H9 (cell line): ENCODE measurements at regions not wholly inside any gene's neighbourhood (a gene's known extent, or its start where the extent isn't known, plus 50 kb on each side); places are given as distances from the start of the nearest gene placed in this dataset.

Source experiments
- DNase-seq: peaks from one replicate; pipeline ENCODE4 v3.0.0-alpha.2; 2017
- H2AFZ ChIP-seq: one replicate; pipeline ENCODE4 v1.6.1; 2013; ENCODE audit warnings: mild to moderate bottlenecking, low read length, control low read depth, moderate library complexity
- H2AK5ac ChIP-seq: 2 replicates; pipeline ENCODE4 v1.6.1; 2013; ENCODE audit warnings: low read length, control low read depth, mixed read lengths; ENCODE audit not compliant: insufficient read length
- H2BK120ac ChIP-seq: one replicate; pipeline ENCODE4 v1.6.1; 2013; ENCODE audit warnings: low read depth, mild to moderate bottlenecking, low read length, control low read depth, inconsistent platforms; ENCODE audit not compliant: poor library complexity, severe bottlenecking
- H2BK12ac ChIP-seq: 2 replicates; pipeline ENCODE4 v1.6.1; 2013; ENCODE audit warnings: low read length, control low read depth, mixed read lengths, low read depth; ENCODE audit not compliant: insufficient read length
- H2BK15ac ChIP-seq: 2 replicates; pipeline ENCODE4 v1.6.1; 2013; ENCODE audit warnings: low read depth, low read length, control low read depth
- H2BK20ac ChIP-seq: one replicate; pipeline ENCODE4 v1.6.1; 2013; ENCODE audit warnings: low read depth, mild to moderate bottlenecking, low read length, control low read depth, inconsistent platforms; ENCODE audit not compliant: poor library complexity, severe bottlenecking
- H2BK5ac ChIP-seq: 2 replicates; pipeline ENCODE4 v1.6.1; 2013; ENCODE audit warnings: low read length, control low read depth, mixed read lengths; ENCODE audit not compliant: insufficient read length
- H3K14ac ChIP-seq: 2 replicates; pipeline ENCODE4 v1.6.1; 2013; ENCODE audit warnings: low read length, control low read depth; ENCODE audit not compliant: insufficient read depth
- H3K18ac ChIP-seq: 2 replicates; pipeline ENCODE4 v1.6.1; 2013; ENCODE audit warnings: low read depth, mild to moderate bottlenecking, mixed read lengths, low read length, control low read depth; ENCODE audit not compliant: insufficient read length
- H3K23ac ChIP-seq: 2 replicates; pipeline ENCODE4 v1.6.1; 2013; ENCODE audit warnings: low read length, control low read depth, mixed read lengths, low read depth; ENCODE audit not compliant: insufficient read length
- H3K23me2 ChIP-seq: 2 replicates; pipeline ENCODE4 v1.6.1; 2013; ENCODE audit warnings: low read depth, mild to moderate bottlenecking, mixed read lengths, low read length, control low read depth; ENCODE audit not compliant: insufficient read length, poor library complexity, severe bottlenecking
- H3K27ac ChIP-seq: 2 replicates; pipeline ENCODE4 v1.5.1; 2013; ENCODE audit warnings: low read length, control low read depth, mixed read lengths, low read depth; ENCODE audit not compliant: insufficient read length
- H3K27me3 ChIP-seq: 2 replicates; pipeline ENCODE4 v1.6.1; 2013; ENCODE audit warnings: low read length, control low read depth, inconsistent platforms; ENCODE audit not compliant: insufficient read depth
- H3K4ac ChIP-seq: 2 replicates; pipeline ENCODE4 v1.6.1; 2013; ENCODE audit warnings: low read depth, mild to moderate bottlenecking, control low read depth, inconsistent platforms, low read length, moderate library complexity
- H3K4me1 ChIP-seq: 2 replicates; pipeline ENCODE4 v1.6.1; 2013; ENCODE audit warnings: low read length, control low read depth, inconsistent platforms; ENCODE audit not compliant: insufficient read depth
- H3K4me2 ChIP-seq: 2 replicates; pipeline ENCODE4 v1.6.1; 2013; ENCODE audit warnings: low read length, control low read depth, mixed read lengths; ENCODE audit not compliant: insufficient read length, insufficient read depth
- H3K56ac ChIP-seq: 2 replicates; pipeline ENCODE4 v1.6.1; 2013; ENCODE audit warnings: low read depth, mild to moderate bottlenecking, mixed read lengths, low read length, control low read depth; ENCODE audit not compliant: insufficient read length
- H3K79me1 ChIP-seq: 2 replicates; pipeline ENCODE4 v1.6.1; 2013; ENCODE audit warnings: low read depth, mild to moderate bottlenecking, moderate library complexity, low read length, control low read depth, inconsistent platforms; ENCODE audit not compliant: insufficient read depth, poor library complexity, severe bottlenecking
- H3K79me2 ChIP-seq: 2 replicates; pipeline ENCODE4 v1.6.1; 2013; ENCODE audit warnings: low read length, control low read depth, inconsistent platforms; ENCODE audit not compliant: insufficient read depth
- H3K9ac ChIP-seq: 2 replicates; pipeline ENCODE4 v1.6.1; 2013; ENCODE audit warnings: low read length, control low read depth, mixed read lengths; ENCODE audit not compliant: insufficient read length; ENCODE audit errors: extremely low read depth
- H3K9me3 ChIP-seq: one replicate; pipeline ENCODE4 v1.6.1; 2013; ENCODE audit warnings: low read depth, low read length, inconsistent platforms; ENCODE audit not compliant: control insufficient read depth
- H3T11ph ChIP-seq: one replicate; pipeline ENCODE4 v1.6.1; 2013; ENCODE audit warnings: mild to moderate bottlenecking, low read length, control low read depth, inconsistent platforms
- H4K20me1 ChIP-seq: one replicate; pipeline ENCODE4 v1.6.1; 2013; ENCODE audit not compliant: control insufficient read depth, insufficient read length, insufficient read depth
- H4K5ac ChIP-seq: 2 replicates; pipeline ENCODE4 v1.6.1; 2013; ENCODE audit warnings: low read depth, mild to moderate bottlenecking, mixed read lengths, low read length, control low read depth; ENCODE audit not compliant: insufficient read length
- H4K8ac ChIP-seq: replicated peaks from 2 replicates; pipeline ENCODE4 v1.6.1; 2013; ENCODE audit warnings: low read length, control low read depth, mixed read lengths, low read depth; ENCODE audit not compliant: insufficient read length
- H4K91ac ChIP-seq: 2 replicates; pipeline ENCODE4 v1.6.1; 2013; ENCODE audit warnings: low read depth, mild to moderate bottlenecking, moderate library complexity, mixed read lengths, low read length, control low read depth; ENCODE audit not compliant: insufficient read length
- H3K27ac Mint-ChIP-seq, 3 experiments: 2 replicates in 2 of 3; 3 replicates in 1 of 3; pipeline ENCODE4 v1.8.0; 2020 to 2021; ENCODE audit warnings: mixed read lengths in 3 of 3, mild to moderate bottlenecking in 1 of 3, moderate library complexity in 1 of 3
- H3K27me3 Mint-ChIP-seq: 2 replicates; pipeline ENCODE4 v1.8.0; 2021; ENCODE audit warnings: low read depth, mild to moderate bottlenecking, moderate library complexity, mixed read lengths
- H3K36me3 Mint-ChIP-seq, 3 experiments: 2 replicates in 2 of 3; 3 replicates in 1 of 3; pipeline ENCODE4 v1.8.0; 2020 to 2021; ENCODE audit warnings: low read depth in 3 of 3, mixed read lengths in 3 of 3; ENCODE audit not compliant: insufficient read depth in 1 of 3
- H3K4me1 Mint-ChIP-seq, 2 experiments: 2 replicates each; pipeline ENCODE4 v1.8.0; 2020; ENCODE audit warnings: mixed read lengths in 2 of 2
- H3K4me3 Mint-ChIP-seq, 2 experiments: 2 replicates in 1 of 2; 3 replicates in 1 of 2; pipeline ENCODE4 v1.8.0; 2020 to 2021; ENCODE audit warnings: mild to moderate bottlenecking in 2 of 2, mixed read lengths in 2 of 2, moderate library complexity in 1 of 2
- H3K9me3 Mint-ChIP-seq, 2 experiments: 2 replicates in 1 of 2; 3 replicates in 1 of 2; pipeline ENCODE4 v1.8.0; 2020; ENCODE audit warnings: mild to moderate bottlenecking in 2 of 2, mixed read lengths in 2 of 2, moderate library complexity in 1 of 2
- CTCF ChIP-seq: fragments of 200-600 bp; sonication (generic); conservative IDR thresholded peaks from 3 replicates; pipeline ENCODE4 v1.8.0; 2021; ENCODE audit warnings: antibody characterized with exemption, mild to moderate bottlenecking
- WGBS: extraction: QIAGEN DNeasy Blood & Tissue Kit; methylation state at CpG from one replicate; pipeline ENCODE4 v1.1.7; 2013; ENCODE audit warnings: missing lambda C conversion rate, low lambda C conversion rate, mixed read lengths; ENCODE audit not compliant: insufficient read length; ENCODE audit errors: extremely low coverage; 5-methylcytosine and 5-hydroxymethylcytosine counted together

- Mint-ChIP-seq H3K9me3 (no peaks in the 10 kb centered on the region), H3K27me3 (no peaks in the 10 kb centered on the region; the same call in none of the 2 replicates), H3K4me3 (no peak overlapping the region), H3K4me1 (peaks cover 4 to 5% of the 10 kb centered on the region in 2 experiments; a peak in 2 of 4 replicates), H3K36me3 (no peaks in the 10 kb centered on the region), H3K27ac (peak overlapping the region in 1 of 3 experiments; percentile 62; a peak in 1 of 7 replicates)
- H3K9me3 ChIP-seq, result no peaks in the 10 kb centered on the region
- no peak overlapping the region for H2BK120ac ChIP-seq
- no peak for DNase-seq
- no peak overlapping the region for H4K5ac ChIP-seq
- no peak overlapping the region for H3K4me2 ChIP-seq
- TF ChIP-seq CTCF, result no peak
- H3K79me1 ChIP-seq, result no peaks in the 10 kb centered on the region
- no peak overlapping the region for H3K23ac ChIP-seq
- no CpG with 5 or more reads among the region's 2 CpGs for WGBS
- no peak overlapping the region for H3T11ph ChIP-seq
- H2BK15ac ChIP-seq, result no peak overlapping the region
- no peak overlapping the region for H3K18ac ChIP-seq
- no peak overlapping the region for H2BK20ac ChIP-seq
- H2AFZ ChIP-seq, result no peak overlapping the region
- no peak overlapping the region for H4K91ac ChIP-seq
- no peak overlapping the region for H2BK12ac ChIP-seq
- H3K9ac ChIP-seq, result no peak overlapping the region
- H3K27me3 ChIP-seq, result no peaks in the 10 kb centered on the region
- H3K79me2 ChIP-seq, result no peaks in the 10 kb centered on the region
- H3K23me2 ChIP-seq, result no peaks in the 10 kb centered on the region
- H3K14ac ChIP-seq, result no peak overlapping the region
- H2BK5ac ChIP-seq, result no peak overlapping the region
- H3K27ac ChIP-seq, result no peak overlapping the region
- H3K56ac ChIP-seq, result no peak overlapping the region
- H3K4ac ChIP-seq, result no peak overlapping the region
- no peaks in the 10 kb centered on the region for H3K4me1 ChIP-seq
- no peaks in the 10 kb centered on the region for H4K20me1 ChIP-seq
- no peak overlapping the region for H4K8ac ChIP-seq
- no peak overlapping the region for H2AK5ac ChIP-seq
Measured at GRCh38 chr20:16174311-16174710, 398.9 kb downstream of the KIF16B start.
